K562 (cell line): ENCODE measurements at regions not wholly inside any gene's neighbourhood (a gene's known extent, or its start where the extent isn't known, plus 50 kb on each side); places are given as distances from the start of the nearest gene placed in this dataset.

Experiments
- ATAC-seq: fragments of 200-7000 bp; cut with Tn5 transposase; 3 replicates; pipeline ENCODE4 v1.9.1; 2020; ENCODE audit warnings: moderate library complexity
- BruUV-seq: library from RNA; stranded (reverse); fragments of 400-500 nt; replicated peaks from 2 replicates; lab custom pipeline; 2021; lab: Mats Ljungman, UMichigan
- CTCF ChIA-PET: fragments of 300-600 bp; formaldehyde crosslinking; extraction: SDS; loops from one replicate; lab custom pipeline; 2021; ENCODE audit warnings: low intra/inter-chr PET ratio; lab: Yijun Ruan, JAX
- POLR2A ChIA-PET: fragments of 300-600, 350-650 bp; sonication (Branson Sonifier 250); formaldehyde crosslinking; extraction: SDS; loops from one replicate; lab custom pipeline; 2021; ENCODE audit warnings: antibody characterized with exemption, inconsistent platforms; lab: Yijun Ruan, JAX
- DNase-seq, 4 experiments: peaks; one replicate each; pipeline versions ENCODE4 v3.0.0 to v3.0.0-alpha.2; 2011 to 2018; ENCODE audit warnings: low spot score in 3 of 4, mixed read lengths in 3 of 4; ENCODE audit errors: extremely low read depth in 1 of 4
- FAIRE-seq: peaks from 2 replicates; lab custom pipeline; 2011; peaks lifted over from hg19 to GRCh38; lab: Jason Lieb, UNC
- H2AFZ ChIP-seq: 2 replicates; pipeline ENCODE4 v1.6.0; 2011; ENCODE audit warnings: low read depth, low read length, control low read depth, inconsistent platforms
- H3K27ac ChIP-seq: fragments of 200-600 bp; 3 replicates; pipeline ENCODE4 v1.8.0; 2011; ENCODE audit warnings: low read depth, mild to moderate bottlenecking, control low read depth, inconsistent platforms, low read length, moderate library complexity, mixed read lengths; ENCODE audit errors: extremely low read depth
- H3K27me3 ChIP-seq, 2 experiments: fragments of 300-600 bp in 1 of 2; 2 replicates in 1 of 2; 3 replicates in 1 of 2; pipeline versions ENCODE4 v1.6.0 to v1.8.0; 2011; ENCODE audit warnings: inconsistent platforms in 2 of 2, low read length in 2 of 2, mild to moderate bottlenecking in 1 of 2, mixed read lengths in 1 of 2, moderate library complexity in 1 of 2; ENCODE audit not compliant: control insufficient read depth in 2 of 2, insufficient read depth in 2 of 2
- H3K36me3 ChIP-seq: fragments of 300-600 bp; 3 replicates; pipeline ENCODE4 v1.8.0; 2011; ENCODE audit warnings: mild to moderate bottlenecking, low read length, inconsistent platforms; ENCODE audit not compliant: control insufficient read depth, insufficient read depth
- H3K4me1 ChIP-seq, 2 experiments: fragments of 200-600 bp in 1 of 2; replicated peaks in 1 of 2; 2 replicates in 1 of 2; 3 replicates in 1 of 2; pipeline versions ENCODE4 v1.5.1 to v1.8.0; 2011; ENCODE audit warnings: inconsistent platforms in 2 of 2, low read length in 2 of 2, mild to moderate bottlenecking in 1 of 2, mixed read lengths in 1 of 2, moderate library complexity in 1 of 2; ENCODE audit not compliant: control insufficient read depth in 2 of 2, insufficient read depth in 2 of 2
- H3K4me2 ChIP-seq: 2 replicates; pipeline ENCODE4 v1.6.1; 2011; ENCODE audit warnings: low read length, control low read depth, inconsistent platforms, mixed read lengths; ENCODE audit not compliant: insufficient read depth
- H3K4me3 ChIP-seq: fragments of 200-600 bp; sonication (generic), shearing (Covaris generic); 2 replicates; pipeline ENCODE4 v1.5.1; 2016; ENCODE audit warnings: control low read depth, inconsistent platforms
- H3K79me2 ChIP-seq: fragments of 200-600 bp; 3 replicates; pipeline ENCODE4 v1.8.0; 2011; ENCODE audit warnings: low read length, inconsistent platforms; ENCODE audit not compliant: control insufficient read depth, insufficient read depth
- H3K9ac ChIP-seq, 2 experiments: 2 replicates each; pipeline versions ENCODE4 v1.6.0 to v1.6.1; 2011; ENCODE audit warnings: low read depth in 2 of 2, low read length in 2 of 2, control low read depth in 1 of 2, inconsistent platforms in 1 of 2, mild to moderate bottlenecking in 1 of 2, mixed read lengths in 1 of 2; ENCODE audit not compliant: insufficient read depth in 1 of 2
- H3K9me1 ChIP-seq: one replicate; pipeline ENCODE4 v1.6.0; 2011; ENCODE audit warnings: inconsistent platforms, mild to moderate bottlenecking, low read length, moderate library complexity; ENCODE audit not compliant: control insufficient read depth, insufficient read depth
- H3K9me3 ChIP-seq: replicated peaks from 2 replicates; pipeline ENCODE4 v1.5.1; 2011; ENCODE audit warnings: low read depth, low read length, inconsistent platforms; ENCODE audit not compliant: control insufficient read depth, insufficient read depth
- H4K20me1 ChIP-seq: replicated peaks from 2 replicates; pipeline ENCODE4 v1.6.1; 2011; ENCODE audit warnings: low read length, inconsistent platforms, mixed read lengths; ENCODE audit not compliant: control insufficient read depth, insufficient read depth
- ATF6 ChIP-seq: sonication (generic); formaldehyde crosslinking; IDR thresholded peaks from 2 replicates; pipeline ENCODE4 v1.4.0; 2020; ENCODE audit warnings: mild to moderate bottlenecking, missing genetic modification reagents
- FOXJ3 ChIP-seq: sonication (generic); formaldehyde crosslinking; IDR thresholded peaks from 2 replicates; pipeline ENCODE4 v1.4.0; 2020; ENCODE audit warnings: mild to moderate bottlenecking, missing genetic modification reagents
- GATAD2A ChIP-seq: fragments of 450-650 bp; IDR thresholded peaks from 2 replicates; pipeline ENCODE4 v1.6.1; 2017
- GTF2F1 ChIP-seq: IDR thresholded peaks from 2 replicates; pipeline ENCODE4 v1.6.1; 2011; ENCODE audit warnings: low read depth, low read length, improper control_type of control experiment
- HMGN3 ChIP-seq: IDR thresholded peaks from 2 replicates; pipeline ENCODE4 v1.6.1; 2011; ENCODE audit warnings: borderline replicate concordance, low read depth, mild to moderate bottlenecking, mixed read lengths, low read length; ENCODE audit not compliant: insufficient read length; ENCODE audit errors: extremely low read depth
- KAT7 ChIP-seq: sonication (generic); formaldehyde crosslinking; IDR thresholded peaks from 2 replicates; pipeline ENCODE4 v1.8.0; 2022; ENCODE audit warnings: missing genetic modification reagents, mild to moderate bottlenecking, borderline replicate concordance
- MXI1 ChIP-seq: IDR thresholded peaks from 2 replicates; pipeline ENCODE4 v1.6.1; 2011; ENCODE audit warnings: low read depth, mild to moderate bottlenecking, improper control_type of control experiment, low read length
- NFYB ChIP-seq: IDR thresholded peaks from 2 replicates; pipeline ENCODE4 v1.6.1; 2011; ENCODE audit warnings: mild to moderate bottlenecking, moderate library complexity; ENCODE audit not compliant: insufficient read length; ENCODE audit errors: extremely low read depth
- NR0B1 ChIP-seq: fragments of 450-650 bp; IDR thresholded peaks from one replicate; pipeline ENCODE4 v1.6.1; 2018; ENCODE audit warnings: mild to moderate bottlenecking, moderate library complexity; ENCODE audit not compliant: partially characterized antibody
- NR1H2 ChIP-seq: sonication (generic); formaldehyde crosslinking; IDR thresholded peaks from 2 replicates; pipeline ENCODE4 v1.4.0; 2020; ENCODE audit warnings: mild to moderate bottlenecking, missing genetic modification reagents
- STAG1 ChIP-seq: sonication (generic); formaldehyde crosslinking; IDR thresholded peaks from 2 replicates; pipeline ENCODE4 v1.5.0; 2020; ENCODE audit warnings: missing genetic modification reagents, borderline replicate concordance
- ZFX ChIP-seq: sonication (generic); formaldehyde crosslinking; IDR thresholded peaks from 2 replicates; pipeline ENCODE4 v1.8.0; 2022; ENCODE audit warnings: mild to moderate bottlenecking, missing genetic modification reagents, moderate library complexity
- ZNF384 ChIP-seq: IDR thresholded peaks from 2 replicates; pipeline ENCODE4 v1.6.1; 2012; ENCODE audit warnings: low read depth, low read length, improper control_type of control experiment
- WGBS: fragments of 100-300 bp; shearing (Covaris generic); methylation state at CpG from one replicate; pipeline ENCODE4 v1.1.6; 2016; ENCODE audit warnings: low coverage, mixed read lengths; ENCODE audit not compliant: insufficient coverage; ENCODE audit errors: missing lambda C conversion rate; 5-methylcytosine and 5-hydroxymethylcytosine counted together
- in situ Hi-C: fragments of 300-500 bp; cut with MboI; formaldehyde crosslinking; loops from 4 replicates; pipeline ENCODE4 v1.15.0; 2018; ENCODE audit warnings: inconsistent platforms, mixed read lengths
- intact Hi-C: fragments of 100-400 bp; cut with micrococcal nuclease; formaldehyde crosslinking; loops from 2 replicates; pipeline ENCODE4 v1.14.2; 2022
- TF ChIP-seq, protein P1 (sequence below): sonication (generic); formaldehyde crosslinking; IDR thresholded peaks from 2 replicates; pipeline ENCODE4 v1.8.1; 2023; ENCODE audit warnings: mild to moderate bottlenecking, missing genetic modification reagents

GRCh38 chr9:74092491-74092834 lies 404.7 kb upstream of the RORB start:
- ChIA-PET POLR2A (no interaction called here), CTCF (no interaction called here)
- Histone ChIP-seq H3K9me1 (no peaks in the 10 kb centered on the region), H3K27ac (no peak overlapping the region), H3K9me3 (no peaks in the 10 kb centered on the region), H3K4me2 (no peak overlapping the region), H3K79me2 (no peaks in the 10 kb centered on the region), H3K4me3 (no peak overlapping the region), H4K20me1 (no peaks in the 10 kb centered on the region), H2AFZ (no peak overlapping the region), H3K4me1 (no peaks in the 10 kb centered on the region), H3K36me3 (no peaks in the 10 kb centered on the region), H3K27me3 (no peaks in the 10 kb centered on the region), H3K9ac (no peak overlapping the region)
- no peak for DNase-seq
- WGBS, result 0% methylated on average over 1 of the region's 1 CpG
- in situ Hi-C loops, result no loop called here
- TF ChIP-seq NFYB, result no peak
- no peak for TF ChIP-seq KAT7
- TF ChIP-seq STAG1 (CRISPR knock-in tag), result no peak
- no peak for TF ChIP-seq NR0B1
- TF ChIP-seq HMGN3, result no peak
- no peak for TF ChIP-seq FOXJ3 (CRISPR knock-in tag)
- TF ChIP-seq, protein P1, sequence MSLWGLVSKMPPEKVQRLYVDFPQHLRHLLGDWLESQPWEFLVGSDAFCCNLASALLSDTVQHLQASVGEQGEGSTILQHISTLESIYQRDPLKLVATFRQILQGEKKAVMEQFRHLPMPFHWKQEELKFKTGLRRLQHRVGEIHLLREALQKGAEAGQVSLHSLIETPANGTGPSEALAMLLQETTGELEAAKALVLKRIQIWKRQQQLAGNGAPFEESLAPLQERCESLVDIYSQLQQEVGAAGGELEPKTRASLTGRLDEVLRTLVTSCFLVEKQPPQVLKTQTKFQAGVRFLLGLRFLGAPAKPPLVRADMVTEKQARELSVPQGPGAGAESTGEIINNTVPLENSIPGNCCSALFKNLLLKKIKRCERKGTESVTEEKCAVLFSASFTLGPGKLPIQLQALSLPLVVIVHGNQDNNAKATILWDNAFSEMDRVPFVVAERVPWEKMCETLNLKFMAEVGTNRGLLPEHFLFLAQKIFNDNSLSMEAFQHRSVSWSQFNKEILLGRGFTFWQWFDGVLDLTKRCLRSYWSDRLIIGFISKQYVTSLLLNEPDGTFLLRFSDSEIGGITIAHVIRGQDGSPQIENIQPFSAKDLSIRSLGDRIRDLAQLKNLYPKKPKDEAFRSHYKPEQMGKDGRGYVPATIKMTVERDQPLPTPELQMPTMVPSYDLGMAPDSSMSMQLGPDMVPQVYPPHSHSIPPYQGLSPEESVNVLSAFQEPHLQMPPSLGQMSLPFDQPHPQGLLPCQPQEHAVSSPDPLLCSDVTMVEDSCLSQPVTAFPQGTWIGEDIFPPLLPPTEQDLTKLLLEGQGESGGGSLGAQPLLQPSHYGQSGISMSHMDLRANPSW (CRISPR knock-in tag), result no peak
- TF ChIP-seq ZFX (CRISPR knock-in tag), result no peak
- no peak for TF ChIP-seq GTF2F1
- TF ChIP-seq ATF6 (CRISPR knock-in tag), result no peak
- TF ChIP-seq ZNF384, result no peak
- TF ChIP-seq MXI1, result no peak
- no peak for TF ChIP-seq GATAD2A
- TF ChIP-seq NR1H2 (CRISPR knock-in tag), result no peak
- no peak for FAIRE-seq
- no peak for ATAC-seq
- no TSS peak for BruUV-seq
- intact Hi-C loops, result no loop called here
